AG09319 (cell line): ENCODE measurements at regions not wholly inside any gene's neighbourhood (a gene's known extent, or its start where the extent isn't known, plus 50 kb on each side); places are given as distances from the start of the nearest gene placed in this dataset.

Experiments
- DNase-seq: peaks from one replicate; pipeline ENCODE4 v3.0.0-alpha.2; 2010; ENCODE audit warnings: low read depth; ENCODE audit errors: extremely low read depth
- CTCF ChIP-seq: IDR thresholded peaks from 2 replicates; pipeline ENCODE4 v1.5.1; 2011; ENCODE audit warnings: low read depth, mild to moderate bottlenecking, inconsistent platforms, low read length, moderate library complexity

GRCh38 chr2:129189617-129190319, 789.7 kb upstream of the RAB6C start:
- no peak for DNase-seq
- TF ChIP-seq CTCF = no peak

- TF ChIP-seq CTCF = no peak
- no peak for DNase-seq
Observed at GRCh38 chr2:129190494-129190893, 789.0 kb upstream of the RAB6C start.

GRCh38 chr2:129191530-129191929, 787.9 kb upstream of the RAB6C start:
- no peak for DNase-seq
- TF ChIP-seq CTCF = no peak

- DNase-seq = no peak
- no peak for TF ChIP-seq CTCF
Observed at GRCh38 chr2:129192117-129192516, 787.3 kb upstream of the RAB6C start.

- no peak for TF ChIP-seq CTCF
- DNase-seq = no peak
Observed at GRCh38 chr2:129192841-129193253, 786.6 kb upstream of the RAB6C start.

GRCh38 chr2:129193961-129194360, 785.5 kb upstream of the RAB6C start:
- DNase-seq = no peak
- no peak for TF ChIP-seq CTCF

- DNase-seq = no peak
- TF ChIP-seq CTCF = no peak
Observed at GRCh38 chr2:129199501-129199900, 780.0 kb upstream of the RAB6C start.
